GM12801 (cell line): ENCODE measurements at regions not wholly inside any gene's neighbourhood (a gene's known extent, or its start where the extent isn't known, plus 50 kb on each side); places are given as distances from the start of the nearest gene placed in this dataset.

Experiments
- TF ChIP-seq, protein P1 (sequence below): IDR thresholded peaks from one replicate; pipeline ENCODE4 v1.5.1; 2011; ENCODE audit warnings: control low read depth; ENCODE audit not compliant: insufficient read length; ENCODE audit errors: extremely low read depth

- TF ChIP-seq, protein P1, sequence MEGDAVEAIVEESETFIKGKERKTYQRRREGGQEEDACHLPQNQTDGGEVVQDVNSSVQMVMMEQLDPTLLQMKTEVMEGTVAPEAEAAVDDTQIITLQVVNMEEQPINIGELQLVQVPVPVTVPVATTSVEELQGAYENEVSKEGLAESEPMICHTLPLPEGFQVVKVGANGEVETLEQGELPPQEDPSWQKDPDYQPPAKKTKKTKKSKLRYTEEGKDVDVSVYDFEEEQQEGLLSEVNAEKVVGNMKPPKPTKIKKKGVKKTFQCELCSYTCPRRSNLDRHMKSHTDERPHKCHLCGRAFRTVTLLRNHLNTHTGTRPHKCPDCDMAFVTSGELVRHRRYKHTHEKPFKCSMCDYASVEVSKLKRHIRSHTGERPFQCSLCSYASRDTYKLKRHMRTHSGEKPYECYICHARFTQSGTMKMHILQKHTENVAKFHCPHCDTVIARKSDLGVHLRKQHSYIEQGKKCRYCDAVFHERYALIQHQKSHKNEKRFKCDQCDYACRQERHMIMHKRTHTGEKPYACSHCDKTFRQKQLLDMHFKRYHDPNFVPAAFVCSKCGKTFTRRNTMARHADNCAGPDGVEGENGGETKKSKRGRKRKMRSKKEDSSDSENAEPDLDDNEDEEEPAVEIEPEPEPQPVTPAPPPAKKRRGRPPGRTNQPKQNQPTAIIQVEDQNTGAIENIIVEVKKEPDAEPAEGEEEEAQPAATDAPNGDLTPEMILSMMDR, result no peak
Measured at GRCh38 chr18:42654556-42654955, 460.9 kb downstream of the RIT2 start.

DNA sequence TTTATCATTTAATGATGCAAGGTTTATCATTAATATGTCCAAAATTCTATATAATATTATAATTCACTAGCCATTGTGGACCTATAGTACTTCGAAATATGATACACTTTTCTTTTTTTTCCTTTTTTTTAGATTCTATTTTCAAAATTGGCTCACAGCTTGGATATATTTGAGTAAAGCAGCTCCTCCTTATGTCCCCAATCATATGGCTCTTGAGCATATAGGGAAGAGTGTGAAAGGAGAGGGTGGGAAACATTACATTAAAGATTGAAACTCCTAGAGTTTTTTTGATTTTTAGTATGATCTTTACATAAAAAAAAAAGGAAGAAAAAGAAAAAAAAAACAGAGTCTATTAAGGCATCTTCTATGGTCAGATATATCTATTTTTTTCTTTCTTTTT lies 457.9 kb downstream of the RIT2 start:
- TF ChIP-seq, protein P1, result no peak

- TF ChIP-seq, protein P1, result no peak
Measured at GRCh38 chr18:42658171-42658570, 457.3 kb downstream of the RIT2 start.

- TF ChIP-seq, protein P1, result no peak
Measured at GRCh38 chr18:42659187-42659586, 456.3 kb downstream of the RIT2 start.

GRCh38 chr18:42670860-42671259 lies 444.6 kb downstream of the RIT2 start:
- TF ChIP-seq, protein P1, result no peak

DNA sequence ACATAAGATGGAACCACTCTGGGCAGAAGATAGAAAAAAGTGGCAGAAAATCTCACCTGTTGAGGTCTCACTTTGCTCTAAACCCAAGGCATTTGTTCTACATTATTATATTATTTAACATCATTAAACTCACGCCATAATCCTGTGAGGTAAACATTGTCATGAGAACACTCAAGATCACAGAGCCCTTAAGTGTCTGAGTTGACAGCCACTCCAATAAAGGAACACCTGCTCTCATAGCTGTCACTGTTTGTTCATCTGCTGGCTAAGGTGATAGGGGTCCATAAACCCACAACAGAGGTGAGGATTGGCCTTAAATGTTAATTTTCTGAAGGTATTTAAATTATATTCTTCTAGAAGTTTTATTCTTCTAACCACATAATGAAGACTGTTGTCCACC lies 439.7 kb downstream of the RIT2 start:
- TF ChIP-seq, protein P1, result no peak

GRCh38 chr18:42683094-42683493 lies 432.4 kb downstream of the RIT2 start:
- TF ChIP-seq, protein P1, result no peak

DNA sequence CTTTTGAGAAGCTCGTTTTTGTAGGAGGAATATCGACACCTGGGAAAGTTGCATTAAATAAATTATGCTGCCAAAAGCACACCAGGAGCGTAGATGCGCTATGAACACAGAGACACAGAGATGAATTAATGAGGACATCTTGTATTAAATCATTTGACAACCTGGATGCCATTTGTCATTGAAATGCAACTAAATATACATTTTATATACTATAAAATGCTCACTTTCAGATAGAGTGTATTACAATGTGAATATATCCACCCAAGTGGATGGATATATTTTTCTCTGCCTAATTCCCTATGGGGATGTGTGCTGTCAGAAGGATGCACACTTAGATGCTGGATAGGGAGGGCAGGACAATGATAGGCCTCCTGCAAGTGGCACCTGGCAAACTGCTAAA lies 426.2 kb downstream of the RIT2 start:
- TF ChIP-seq, protein P1, result no peak
